Esophagus squamous epithelium (tissue), 4 donors: ENCODE measurements at regions not wholly inside any gene's neighbourhood (a gene's known extent, or its start where the extent isn't known, plus 50 kb on each side); places are given as distances from the start of the nearest gene placed in this dataset.
"Not testable (repeated sequence)": the region's sequence is repeated elsewhere in the genome, so short reads cannot be mapped to it uniquely, and the experiment has no call there.

Experiments used
- CTCF ChIP-seq, 6 experiments: fragments of 450-650 bp in 4 of 6; fragments of 200-600 bp in 2 of 6; sonication (generic) in 2 of 6; IDR thresholded peaks; one replicate each; pipeline ENCODE4 v1.5.1; 2016 to 2019; ENCODE audit warnings: antibody characterized with exemption in 6 of 6, mild to moderate bottlenecking in 4 of 6, moderate library complexity in 4 of 6
- POLR2A ChIP-seq, 4 donors: fragments of 450-650 bp; IDR thresholded peaks; one replicate each; pipeline ENCODE4 v1.6.1; 2017; ENCODE audit warnings: antibody characterized with exemption in 4 of 4, mild to moderate bottlenecking in 4 of 4, moderate library complexity in 3 of 4

DNA sequence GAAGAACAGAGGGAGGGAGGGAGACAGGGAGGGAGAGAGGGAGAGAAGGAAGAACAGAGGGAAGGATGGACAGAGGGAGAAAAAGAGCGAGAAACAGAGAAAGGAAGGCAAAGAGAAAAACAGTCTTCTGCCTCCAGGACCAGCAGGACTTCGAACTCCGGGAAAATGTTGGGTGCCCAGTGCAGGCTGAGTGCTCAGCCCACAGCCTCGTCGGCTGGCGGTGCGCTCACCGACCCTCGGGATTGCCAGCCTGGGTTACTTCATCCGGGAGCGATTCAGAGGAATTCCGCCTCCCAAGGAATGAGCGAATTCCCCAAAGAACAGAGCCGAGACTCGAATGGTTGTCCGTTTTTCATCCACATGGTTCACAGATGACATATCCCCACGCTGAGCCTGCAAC lies 1931.7 kb upstream of the DEFB115 start:
- TF ChIP-seq POLR2A, CTCF (IDR thresholded peaks at IDR 0.05): not testable (repeated sequence)
